Neural progenitor cell (in vitro differentiated cells): ENCODE measurements at regions not wholly inside any gene's neighbourhood (a gene's known extent, or its start where the extent isn't known, plus 50 kb on each side); places are given as distances from the start of the nearest gene placed in this dataset.

Experiments
- DNase-seq: peaks from one replicate; pipeline ENCODE4 v3.0.0-alpha.2; 2016; ENCODE audit warnings: low spot score
- H2AFZ ChIP-seq: fragments of 200-600 bp; sonication (generic); replicated peaks from 2 replicates; pipeline ENCODE4 v1.6.1; 2016; ENCODE audit warnings: antibody characterized with exemption
- H3F3A ChIP-seq: fragments of 200-600 bp; sonication (generic); 2 replicates; pipeline ENCODE4 v1.6.1; 2016; ENCODE audit warnings: antibody characterized with exemption, low read depth
- H3K27ac ChIP-seq: fragments of 200-600 bp; sonication (generic); 2 replicates; pipeline ENCODE4 v1.5.1; 2016; ENCODE audit warnings: mild to moderate bottlenecking
- H3K27me3 ChIP-seq: fragments of 200-600 bp; sonication (generic); 2 replicates; pipeline ENCODE4 v1.6.1; 2016; ENCODE audit warnings: mild to moderate bottlenecking, moderate library complexity
- H3K36me3 ChIP-seq: fragments of 200-600 bp; sonication (generic); 2 replicates; pipeline ENCODE4 v1.5.1; 2016
- H3K4me1 ChIP-seq: fragments of 200-600 bp; sonication (generic); 2 replicates; pipeline ENCODE4 v1.6.1; 2016; ENCODE audit warnings: mixed run types
- H3K4me2 ChIP-seq: fragments of 200-600 bp; sonication (generic); 2 replicates; pipeline ENCODE4 v1.6.1; 2016
- H3K4me3 ChIP-seq: fragments of 200-600 bp; sonication (generic); 2 replicates; pipeline ENCODE4 v1.5.1; 2016
- H3K79me2 ChIP-seq: fragments of 200-600 bp; sonication (generic); 2 replicates; pipeline ENCODE4 v1.6.1; 2016; ENCODE audit warnings: low read depth
- H3K9ac ChIP-seq: fragments of 200-600 bp; sonication (generic); 2 replicates; pipeline ENCODE4 v1.6.1; 2016
- H3K9me3 ChIP-seq: fragments of 200-600 bp; sonication (generic); 2 replicates; pipeline ENCODE4 v1.5.1; 2016; ENCODE audit warnings: low read depth
- H4K20me1 ChIP-seq: fragments of 200-600 bp; sonication (generic); 2 replicates; pipeline ENCODE4 v1.6.1; 2016; ENCODE audit warnings: low read depth
- H3K27ac Mint-ChIP-seq: 3 replicates; pipeline ENCODE4 v1.8.0; 2021; ENCODE audit warnings: mixed read lengths
- H3K27me3 Mint-ChIP-seq: 2 replicates; pipeline ENCODE4 v1.8.0; 2022; ENCODE audit warnings: low read depth, mild to moderate bottlenecking, inconsistent platforms, moderate library complexity, mixed read lengths; ENCODE audit not compliant: insufficient read depth
- H3K36me3 Mint-ChIP-seq: 3 replicates; pipeline ENCODE4 v1.8.0; 2021; ENCODE audit warnings: mixed read lengths
- H3K4me1 Mint-ChIP-seq: 3 replicates; pipeline ENCODE4 v1.8.0; 2021; ENCODE audit warnings: mixed read lengths
- H3K4me3 Mint-ChIP-seq: 3 replicates; pipeline ENCODE4 v1.8.0; 2021; ENCODE audit warnings: mild to moderate bottlenecking, moderate library complexity, mixed read lengths
- H3K9me3 Mint-ChIP-seq: 3 replicates; pipeline ENCODE4 v1.8.0; 2020; ENCODE audit warnings: mixed read lengths
- CTCF ChIP-seq: fragments of 200-600 bp; sonication (generic); IDR thresholded peaks from 2 replicates; pipeline ENCODE4 v1.5.1; 2017; ENCODE audit warnings: antibody characterized with exemption, mild to moderate bottlenecking
- EZH2 ChIP-seq: fragments of 200-600 bp; sonication (generic); IDR thresholded peaks from 2 replicates; pipeline ENCODE4 v1.6.1; 2017; ENCODE audit warnings: antibody characterized with exemption, mild to moderate bottlenecking, moderate library complexity
- EZH2phosphoT487 ChIP-seq: fragments of 200-600 bp; sonication (generic); IDR thresholded peaks from 2 replicates; pipeline ENCODE4 v1.6.1; 2017; ENCODE audit warnings: antibody characterized with exemption

GRCh38 chr6:8588176-8588575 lies 152.8 kb upstream of the SLC35B3 start:
- no peak overlapping the region for H3K4me3 Mint-ChIP-seq
- no peak overlapping the region for H3K27ac ChIP-seq
- no peak overlapping the region for H3K4me2 ChIP-seq
- DNase-seq = no peak
- TF ChIP-seq EZH2phosphoT487 (no peak), EZH2 (no peak), CTCF (no peak)
- H3K36me3 ChIP-seq = no peaks in the 10 kb centered on the region
- no peaks in the 10 kb centered on the region for H3K27me3 ChIP-seq
- H2AFZ ChIP-seq = no peak overlapping the region
- H3K36me3 Mint-ChIP-seq = no peaks in the 10 kb centered on the region
- no peak overlapping the region for H3K27ac Mint-ChIP-seq
- H4K20me1 ChIP-seq = no peaks in the 10 kb centered on the region
- no peaks in the 10 kb centered on the region for H3K4me1 ChIP-seq
- peaks cover 1% of the 10 kb centered on the region for H3K27me3 Mint-ChIP-seq
- peaks cover 8% of the 10 kb centered on the region for H3K4me1 Mint-ChIP-seq
- H3K4me3 ChIP-seq = no peak overlapping the region
- H3F3A ChIP-seq = no peaks in the 10 kb centered on the region
- no peaks in the 10 kb centered on the region for H3K79me2 ChIP-seq
- H3K9me3 Mint-ChIP-seq = peaks cover 8% of the 10 kb centered on the region
- no peak overlapping the region for H3K9ac ChIP-seq
- H3K9me3 ChIP-seq = no peaks in the 10 kb centered on the region

- Histone ChIP-seq H3K9ac (no peak overlapping the region), H2AFZ (no peak overlapping the region), H3K4me1 (no peaks in the 10 kb centered on the region), H3K27ac (no peak overlapping the region), H3K36me3 (no peaks in the 10 kb centered on the region), H3K4me2 (no peak overlapping the region), H3K4me3 (no peak overlapping the region), H4K20me1 (no peaks in the 10 kb centered on the region), H3K27me3 (no peaks in the 10 kb centered on the region), H3K79me2 (no peaks in the 10 kb centered on the region), H3F3A (no peaks in the 10 kb centered on the region), H3K9me3 (no peaks in the 10 kb centered on the region)
- peaks cover 5% of the 10 kb centered on the region for H3K4me1 Mint-ChIP-seq
- H3K27me3 Mint-ChIP-seq = peaks cover 2% of the 10 kb centered on the region
- no peak overlapping the region for H3K4me3 Mint-ChIP-seq
- TF ChIP-seq EZH2phosphoT487 (no peak), CTCF (no peak), EZH2 (no peak)
- peaks cover 2% of the 10 kb centered on the region for H3K9me3 Mint-ChIP-seq
- H3K27ac Mint-ChIP-seq = no peak overlapping the region
- no peak for DNase-seq
- no peaks in the 10 kb centered on the region for H3K36me3 Mint-ChIP-seq
Observed at GRCh38 chr6:8583291-8583690, 147.9 kb upstream of the SLC35B3 start.

- no peaks in the 10 kb centered on the region for H3K9me3 ChIP-seq
- no peak overlapping the region for H3K9ac ChIP-seq
- H3K27me3 ChIP-seq = no peaks in the 10 kb centered on the region
- no peaks in the 10 kb centered on the region for H3K79me2 ChIP-seq
- H3K9me3 Mint-ChIP-seq = peaks cover under 1% of the 10 kb centered on the region
- no peaks in the 10 kb centered on the region for H4K20me1 ChIP-seq
- H3K27me3 Mint-ChIP-seq = peaks cover 4% of the 10 kb centered on the region
- TF ChIP-seq CTCF = no peak
- TF ChIP-seq EZH2phosphoT487 = no peak
- no peak for TF ChIP-seq EZH2
- no peaks in the 10 kb centered on the region for H3K36me3 Mint-ChIP-seq
- H3F3A ChIP-seq = no peaks in the 10 kb centered on the region
- peak overlapping the region; percentile 17 for H2AFZ ChIP-seq
- no peak overlapping the region for H3K4me3 ChIP-seq
- H3K36me3 ChIP-seq = no peaks in the 10 kb centered on the region
- peaks cover 5% of the 10 kb centered on the region for H3K4me1 Mint-ChIP-seq
- H3K4me2 ChIP-seq = no peak overlapping the region
- no peak overlapping the region for H3K27ac ChIP-seq
- no peaks in the 10 kb centered on the region for H3K4me1 ChIP-seq
- H3K27ac Mint-ChIP-seq = no peak overlapping the region
- DNase-seq = no peak
- no peak overlapping the region for H3K4me3 Mint-ChIP-seq
Observed at GRCh38 chr6:8579372-8579771, 144.0 kb upstream of the SLC35B3 start.

GRCh38 chr6:8578006-8578405 lies 142.7 kb upstream of the SLC35B3 start:
- Histone ChIP-seq H3K9me3 (no peaks in the 10 kb centered on the region), H3K27me3 (no peaks in the 10 kb centered on the region), H3K27ac (no peak overlapping the region), H3K36me3 (no peaks in the 10 kb centered on the region), H3K4me2 (no peak overlapping the region), H3K79me2 (no peaks in the 10 kb centered on the region), H3K4me1 (no peaks in the 10 kb centered on the region), H4K20me1 (no peaks in the 10 kb centered on the region), H3F3A (no peaks in the 10 kb centered on the region), H2AFZ (no peak overlapping the region), H3K9ac (no peak overlapping the region), H3K4me3 (no peak overlapping the region)
- no peaks in the 10 kb centered on the region for H3K36me3 Mint-ChIP-seq
- no peak for DNase-seq
- H3K9me3 Mint-ChIP-seq = no peaks in the 10 kb centered on the region
- H3K4me1 Mint-ChIP-seq = peaks cover 5% of the 10 kb centered on the region
- H3K27me3 Mint-ChIP-seq = peaks cover 4% of the 10 kb centered on the region
- no peak overlapping the region for H3K4me3 Mint-ChIP-seq
- H3K27ac Mint-ChIP-seq = no peak overlapping the region
- TF ChIP-seq EZH2phosphoT487 (no peak), CTCF (no peak), EZH2 (no peak)
